ENCODE measurements at regions not wholly inside any gene's neighbourhood (a gene's known extent, or its start where the extent isn't known, plus 50 kb on each side); places are given as distances from the start of the nearest gene placed in this dataset.
"Not testable (repeated sequence)": the region's sequence is repeated elsewhere in the genome, so short reads cannot be mapped to it uniquely, and the experiment has no call there.

GRCh38 chr2:180695586-180696401 is 284.6 kb upstream of the UBE2E3 start:
- DNase-seq (ENCODE audit: low spot score) = no peak

GRCh38 chr2:180694445-180695421 is 285.7 kb upstream of the UBE2E3 start:
- DNase-seq (ENCODE audit: low spot score) = no peak

GRCh38 chr2:180692322-180692721 is 288.1 kb upstream of the UBE2E3 start:
- no peak for DNase-seq (ENCODE audit: low spot score)

GRCh38 chr2:180691855-180692223 is 288.6 kb upstream of the UBE2E3 start:
- not testable (repeated sequence) for DNase-seq (ENCODE audit: low spot score)

GRCh38 chr2:180691186-180691854 is 289.1 kb upstream of the UBE2E3 start:
- DNase-seq (ENCODE audit: low spot score) = not testable (repeated sequence)

GRCh38 chr2:180690611-180691010 is 289.8 kb upstream of the UBE2E3 start:
- DNase-seq (ENCODE audit: low spot score) = no peak

- DNase-seq (ENCODE audit: low spot score) = no peak
These were observed 297.5 kb upstream of the UBE2E3 start for GRCh38 chr2:180682871-180683270.

- DNase-seq (ENCODE audit: low spot score) = no peak
These were observed 300.7 kb upstream of the UBE2E3 start for GRCh38 chr2:180679693-180680092.

GRCh38 chr2:180678625-180678972 is 301.8 kb upstream of the UBE2E3 start:
- no peak for DNase-seq (ENCODE audit: low spot score)

GRCh38 chr2:180677930-180678624 is 302.3 kb upstream of the UBE2E3 start:
- no peak for DNase-seq (ENCODE audit: low spot score)

GRCh38 chr2:180677200-180677599 is 303.2 kb upstream of the UBE2E3 start:
- DNase-seq (ENCODE audit: low spot score) = no peak

- no peak for DNase-seq (ENCODE audit: low spot score)
These were observed 303.8 kb upstream of the UBE2E3 start for GRCh38 chr2:180676520-180677025.

GRCh38 chr2:180675170-180675569 is 305.2 kb upstream of the UBE2E3 start:
- DNase-seq (ENCODE audit: low spot score) = no peak

- DNase-seq (ENCODE audit: low spot score) = no peak
These were observed 308.0 kb upstream of the UBE2E3 start for GRCh38 chr2:180672377-180672776.

- DNase-seq (ENCODE audit: low spot score) = no peak
These were observed 310.0 kb upstream of the UBE2E3 start for GRCh38 chr2:180670302-180671003.

GRCh38 chr2:180669016-180669415 is 311.4 kb upstream of the UBE2E3 start:
- DNase-seq (ENCODE audit: low spot score) = no peak

GRCh38 chr2:180664507-180664906 is 315.9 kb upstream of the UBE2E3 start:
- DNase-seq (ENCODE audit: low spot score) = no peak

GRCh38 chr2:180662941-180663471 is 317.4 kb upstream of the UBE2E3 start:
- no peak for DNase-seq (ENCODE audit: low spot score)

GRCh38 chr2:180662521-180662920 is 317.9 kb upstream of the UBE2E3 start:
- no peak for DNase-seq (ENCODE audit: low spot score)

- no peak for DNase-seq (ENCODE audit: low spot score)
These were observed 318.7 kb upstream of the UBE2E3 start for GRCh38 chr2:180661686-180662030.

All from SW480 (cell line).